Lung (tissue), 11 donors: ENCODE measurements at regions not wholly inside any gene's neighbourhood (a gene's known extent, or its start where the extent isn't known, plus 50 kb on each side); places are given as distances from the start of the nearest gene placed in this dataset.

Source experiments
- ATAC-seq: fragments of 200-7000 bp; cut with Tn5 transposase; one replicate; pipeline ENCODE4 v1.9.1; 2020; ENCODE audit warnings: moderate number of reproducible peaks; ENCODE audit not compliant: insufficient read depth, low FRiP score
- DNase-seq, 3 donors: peaks; one replicate each; pipeline ENCODE4 v3.0.0-alpha.2; 2013 to 2017
- H3K27ac ChIP-seq, 2 donors: one replicate each; pipeline ENCODE4 v1.5.1; 2013; ENCODE audit warnings: mild to moderate bottlenecking in 2 of 2, moderate library complexity in 2 of 2, control low read depth in 1 of 2, inconsistent platforms in 1 of 2, low read depth in 1 of 2, low read length in 1 of 2
- H3K27me3 ChIP-seq, 3 donors: one replicate each; pipeline ENCODE4 v1.5.1; 2013; ENCODE audit warnings: low read length in 2 of 3; ENCODE audit not compliant: control insufficient read depth in 3 of 3, insufficient read depth in 3 of 3
- H3K36me3 ChIP-seq, 4 donors: one replicate each; pipeline ENCODE4 v1.5.1; 2013; ENCODE audit warnings: low read length in 4 of 4, mild to moderate bottlenecking in 1 of 4, moderate library complexity in 1 of 4; ENCODE audit not compliant: control insufficient read depth in 4 of 4, insufficient read depth in 4 of 4
- H3K4me1 ChIP-seq, 5 donors: one replicate each; pipeline ENCODE4 v1.5.1; 2013; ENCODE audit warnings: low read length in 5 of 5, mild to moderate bottlenecking in 2 of 5, moderate library complexity in 1 of 5; ENCODE audit not compliant: control insufficient read depth in 5 of 5, insufficient read depth in 5 of 5
- H3K4me3 ChIP-seq: one replicate; pipeline ENCODE4 v1.5.1; 2013; ENCODE audit warnings: mild to moderate bottlenecking, control low read depth, moderate library complexity
- H3K9ac ChIP-seq, 2 donors: one replicate each; pipeline ENCODE4 v1.5.1; 2013; ENCODE audit warnings: low read length in 2 of 2, control low read depth in 1 of 2; ENCODE audit not compliant: insufficient read depth in 1 of 2
- H3K9me3 ChIP-seq, 4 donors: one replicate each; pipeline ENCODE4 v1.5.1; 2013; ENCODE audit warnings: low read length in 3 of 4, mild to moderate bottlenecking in 1 of 4, moderate library complexity in 1 of 4; ENCODE audit not compliant: control insufficient read depth in 4 of 4, insufficient read depth in 3 of 4
- WGBS, 2 donors: extraction: QIAGEN DNeasy Blood & Tissue Kit; methylation state at CpG; one replicate each; pipeline ENCODE4 v1.1.7; 2013; 5-methylcytosine and 5-hydroxymethylcytosine counted together
- TF ChIP-seq, protein P1 (sequence below): IDR thresholded peaks from 2 replicates; pipeline ENCODE4 v1.5.1; 2012; ENCODE audit warnings: mild to moderate bottlenecking; ENCODE audit errors: control extremely low read depth, extremely low read depth
- donor health status: control.
- donor health status: control.
- donor health status: Bipolar disorder and iron deficiency.
- donor health status: healthy.
- donor health status: DM: yes; HTN: yes; CAD: no.

DNA sequence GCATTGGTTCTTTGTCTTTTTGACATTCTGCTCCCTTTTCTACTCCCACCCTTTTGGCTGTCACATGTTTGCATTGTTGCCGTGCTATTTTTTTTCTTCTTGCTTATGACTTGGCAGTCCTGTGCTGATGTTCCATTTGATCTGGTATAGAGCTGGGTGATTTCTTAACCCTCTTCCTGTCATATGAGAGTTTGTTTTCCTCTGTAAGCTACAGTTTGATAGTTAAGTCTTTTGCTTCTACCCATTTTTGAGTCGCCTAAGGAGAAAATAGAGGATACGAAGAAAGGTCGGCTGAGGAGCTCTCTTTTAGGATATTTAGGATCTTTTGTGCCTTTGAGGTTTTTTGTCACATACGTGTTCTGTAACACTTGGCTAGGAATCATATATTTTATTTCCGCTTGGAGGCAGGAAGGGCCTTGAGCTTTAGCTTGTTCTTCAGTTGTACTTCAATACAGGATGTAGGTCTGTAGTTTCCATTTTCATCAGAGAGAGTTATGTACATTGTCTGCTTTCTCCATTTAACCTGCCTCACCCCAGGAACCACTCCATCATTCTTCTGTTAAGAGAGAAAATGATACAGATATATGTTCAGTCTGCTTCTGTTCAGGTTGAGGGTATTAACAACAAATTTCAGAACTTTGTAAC, 150.7 kb downstream of the BACH1 start:
- no peak for ATAC-seq
- TF ChIP-seq, protein P1, sequence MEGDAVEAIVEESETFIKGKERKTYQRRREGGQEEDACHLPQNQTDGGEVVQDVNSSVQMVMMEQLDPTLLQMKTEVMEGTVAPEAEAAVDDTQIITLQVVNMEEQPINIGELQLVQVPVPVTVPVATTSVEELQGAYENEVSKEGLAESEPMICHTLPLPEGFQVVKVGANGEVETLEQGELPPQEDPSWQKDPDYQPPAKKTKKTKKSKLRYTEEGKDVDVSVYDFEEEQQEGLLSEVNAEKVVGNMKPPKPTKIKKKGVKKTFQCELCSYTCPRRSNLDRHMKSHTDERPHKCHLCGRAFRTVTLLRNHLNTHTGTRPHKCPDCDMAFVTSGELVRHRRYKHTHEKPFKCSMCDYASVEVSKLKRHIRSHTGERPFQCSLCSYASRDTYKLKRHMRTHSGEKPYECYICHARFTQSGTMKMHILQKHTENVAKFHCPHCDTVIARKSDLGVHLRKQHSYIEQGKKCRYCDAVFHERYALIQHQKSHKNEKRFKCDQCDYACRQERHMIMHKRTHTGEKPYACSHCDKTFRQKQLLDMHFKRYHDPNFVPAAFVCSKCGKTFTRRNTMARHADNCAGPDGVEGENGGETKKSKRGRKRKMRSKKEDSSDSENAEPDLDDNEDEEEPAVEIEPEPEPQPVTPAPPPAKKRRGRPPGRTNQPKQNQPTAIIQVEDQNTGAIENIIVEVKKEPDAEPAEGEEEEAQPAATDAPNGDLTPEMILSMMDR = no peak

DNA sequence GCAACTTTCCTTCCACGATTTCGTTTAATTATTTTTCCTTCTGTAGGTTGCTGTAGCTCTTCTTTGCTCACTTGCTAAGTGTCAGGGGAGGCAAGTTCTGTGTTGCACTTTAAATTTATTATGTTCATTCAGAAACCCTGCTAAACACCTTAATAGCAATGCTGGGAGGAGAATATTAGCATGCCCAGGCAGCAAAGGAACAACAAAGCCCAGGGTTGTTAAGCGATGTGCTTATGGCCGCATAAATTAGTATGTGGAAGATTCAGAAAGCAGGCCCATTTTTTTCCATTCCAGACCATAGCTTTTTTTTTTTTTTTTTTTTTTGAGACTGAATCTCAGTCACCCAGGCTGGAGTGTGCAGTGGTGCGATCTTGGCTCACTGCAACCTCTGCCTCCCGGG, 151.3 kb downstream of the BACH1 start:
- TF ChIP-seq, protein P1 = no peak
- H3K27me3 ChIP-seq = peaks cover 0 to 3% (median 0%) of the 10 kb centered on the region in 3 donors
- H3K27ac ChIP-seq = peak overlapping the region in 1 of 2 donors; percentile 21
- no peak overlapping the region for H3K4me3 ChIP-seq
- H3K9me3 ChIP-seq = peaks cover 0 to 3% (median 1%) of the 10 kb centered on the region in 4 donors
- H3K36me3 ChIP-seq = no peaks in the 10 kb centered on the region
- ATAC-seq = no peak
- no peaks in the 10 kb centered on the region for H3K4me1 ChIP-seq
- DNase-seq = no peak
- WGBS, 2 donors = 91 to 96% methylated on average over 6 of the region's 6 CpGs
- H3K9ac ChIP-seq = no peak overlapping the region

More for the DNA sequence above, 150.7 kb downstream of the BACH1 start:
- no peak overlapping the region for H3K4me3 ChIP-seq
- H3K4me1 ChIP-seq = no peaks in the 10 kb centered on the region
- H3K9ac ChIP-seq = no peak overlapping the region
- WGBS, 2 donors = 84 to 85% methylated on average over 6 of the region's 6 CpGs
- H3K36me3 ChIP-seq = no peaks in the 10 kb centered on the region
- H3K27me3 ChIP-seq = peaks cover 0 to 3% (median 0%) of the 10 kb centered on the region in 3 donors
- no peak for DNase-seq
- H3K27ac ChIP-seq = no peak overlapping the region
- peaks cover 0 to 3% (median 1%) of the 10 kb centered on the region in 4 donors for H3K9me3 ChIP-seq

DNA sequence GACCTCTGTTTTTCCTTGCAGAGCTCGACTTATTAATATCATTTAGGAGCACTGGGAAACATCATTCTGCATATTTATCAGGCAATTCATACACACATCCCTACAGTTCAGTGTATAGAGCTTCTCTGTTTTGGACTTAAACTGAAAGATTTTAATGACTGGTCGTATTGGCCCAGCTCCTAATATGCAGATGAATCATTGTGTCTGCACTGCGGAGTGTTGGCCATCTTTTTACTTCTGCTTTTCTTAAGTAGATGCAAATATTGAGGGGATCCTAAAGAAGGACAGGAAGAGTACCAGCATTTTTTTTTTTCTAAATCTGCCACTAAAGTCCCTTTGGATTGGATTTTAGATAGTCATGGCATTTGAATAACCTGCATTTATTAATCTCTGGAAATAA, 154.8 kb downstream of the BACH1 start:
- ATAC-seq = no peak
- no peak for DNase-seq
- Histone ChIP-seq H3K4me3 (no peak overlapping the region), H3K27me3 (no peaks in the 10 kb centered on the region), H3K9ac (no peak overlapping the region), H3K27ac (no peak overlapping the region), H3K4me1 (no peaks in the 10 kb centered on the region), H3K36me3 (no peaks in the 10 kb centered on the region), H3K9me3 (peaks cover 0 to under 1% (median 0%) of the 10 kb centered on the region in 4 donors)
- TF ChIP-seq, protein P1 = no peak
- WGBS, 2 donors = 86 to 91% methylated on average over 3 of the region's 3 CpGs

DNA sequence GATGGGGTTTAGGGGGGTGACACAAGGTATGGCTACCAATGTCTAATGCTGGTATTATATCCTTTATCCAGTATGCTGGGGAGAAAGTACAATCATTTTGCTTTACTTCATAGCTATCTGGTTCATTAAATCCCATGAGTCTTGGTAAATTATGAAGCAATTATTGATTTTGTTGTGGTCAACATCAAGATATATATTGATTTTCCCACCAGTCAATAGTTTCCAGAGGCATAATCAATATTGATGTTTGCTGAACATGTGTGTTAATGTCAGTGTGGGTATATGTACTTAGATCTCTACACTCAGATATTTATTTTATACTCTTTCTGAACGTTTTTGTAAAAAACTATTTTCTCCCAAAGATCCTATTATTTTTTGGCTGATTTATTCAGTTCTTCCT, 155.5 kb downstream of the BACH1 start:
- WGBS, 2 donors = 78 to 83% methylated on average over 1 of the region's 1 CpG
- no peaks in the 10 kb centered on the region for H3K4me1 ChIP-seq
- TF ChIP-seq, protein P1 = no peak

More for the DNA sequence above, 155.5 kb downstream of the BACH1 start:
- Histone ChIP-seq H3K4me3 (no peak overlapping the region), H3K36me3 (no peaks in the 10 kb centered on the region), H3K27me3 (no peaks in the 10 kb centered on the region), H3K9me3 (no peaks in the 10 kb centered on the region), H3K27ac (no peak overlapping the region), H3K9ac (no peak overlapping the region)
- ATAC-seq = no peak
- DNase-seq = no peak
